BJ (cell line): ENCODE measurements at regions not wholly inside any gene's neighbourhood (a gene's known extent, or its start where the extent isn't known, plus 50 kb on each side); places are given as distances from the start of the nearest gene placed in this dataset.
"Not testable (repeated sequence)": the region's sequence is repeated elsewhere in the genome, so short reads cannot be mapped to it uniquely, and the experiment has no call there.

Experiments used
- CTCF ChIA-PET: fragments of 350-600 bp; formaldehyde crosslinking; extraction: SDS; loops from one replicate; lab custom pipeline; 2021; ENCODE audit warnings: antibody characterized with exemption, inconsistent platforms; lab: Yijun Ruan, JAX
- POLR2A ChIA-PET: fragments of 300-600 bp; sonication (Branson Sonifier 250); formaldehyde crosslinking; extraction: SDS; loops from one replicate; lab custom pipeline; 2021; ENCODE audit warnings: antibody characterized with exemption; lab: Charles Lee
- DNase-seq: peaks from one replicate; pipeline ENCODE4 v3.0.0-alpha.2; 2011; ENCODE audit warnings: low read depth
- H3K27me3 ChIP-seq: 2 replicates; pipeline ENCODE4 v1.6.0; 2011; ENCODE audit warnings: low read length; ENCODE audit not compliant: control insufficient read depth, insufficient read depth
- H3K36me3 ChIP-seq: 2 replicates; pipeline ENCODE4 v1.5.1; 2011; ENCODE audit warnings: low read length; ENCODE audit not compliant: control insufficient read depth, insufficient read depth
- H3K4me3 ChIP-seq: 2 replicates; pipeline ENCODE4 v1.5.1; 2011; ENCODE audit warnings: low read depth, mild to moderate bottlenecking, control low read depth, low read length
- TF ChIP-seq, protein P1 (sequence below): IDR thresholded peaks from 2 replicates; pipeline ENCODE4 v1.5.1; 2011; ENCODE audit warnings: low read depth, mild to moderate bottlenecking, control low read depth, inconsistent platforms, low read length, moderate library complexity; ENCODE audit not compliant: insufficient read depth

GRCh38 chr6:79374308-79374707 is 139.8 kb upstream of the HMGN3 start:
- Histone ChIP-seq H3K4me3 (no peak overlapping the region), H3K36me3 (no peaks in the 10 kb centered on the region), H3K27me3 (no peaks in the 10 kb centered on the region)
- CTCF ChIA-PET: no interaction called here
- no peak for DNase-seq
- POLR2A ChIA-PET: no interaction called here
- TF ChIP-seq, protein P1, sequence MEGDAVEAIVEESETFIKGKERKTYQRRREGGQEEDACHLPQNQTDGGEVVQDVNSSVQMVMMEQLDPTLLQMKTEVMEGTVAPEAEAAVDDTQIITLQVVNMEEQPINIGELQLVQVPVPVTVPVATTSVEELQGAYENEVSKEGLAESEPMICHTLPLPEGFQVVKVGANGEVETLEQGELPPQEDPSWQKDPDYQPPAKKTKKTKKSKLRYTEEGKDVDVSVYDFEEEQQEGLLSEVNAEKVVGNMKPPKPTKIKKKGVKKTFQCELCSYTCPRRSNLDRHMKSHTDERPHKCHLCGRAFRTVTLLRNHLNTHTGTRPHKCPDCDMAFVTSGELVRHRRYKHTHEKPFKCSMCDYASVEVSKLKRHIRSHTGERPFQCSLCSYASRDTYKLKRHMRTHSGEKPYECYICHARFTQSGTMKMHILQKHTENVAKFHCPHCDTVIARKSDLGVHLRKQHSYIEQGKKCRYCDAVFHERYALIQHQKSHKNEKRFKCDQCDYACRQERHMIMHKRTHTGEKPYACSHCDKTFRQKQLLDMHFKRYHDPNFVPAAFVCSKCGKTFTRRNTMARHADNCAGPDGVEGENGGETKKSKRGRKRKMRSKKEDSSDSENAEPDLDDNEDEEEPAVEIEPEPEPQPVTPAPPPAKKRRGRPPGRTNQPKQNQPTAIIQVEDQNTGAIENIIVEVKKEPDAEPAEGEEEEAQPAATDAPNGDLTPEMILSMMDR: no peak

DNA sequence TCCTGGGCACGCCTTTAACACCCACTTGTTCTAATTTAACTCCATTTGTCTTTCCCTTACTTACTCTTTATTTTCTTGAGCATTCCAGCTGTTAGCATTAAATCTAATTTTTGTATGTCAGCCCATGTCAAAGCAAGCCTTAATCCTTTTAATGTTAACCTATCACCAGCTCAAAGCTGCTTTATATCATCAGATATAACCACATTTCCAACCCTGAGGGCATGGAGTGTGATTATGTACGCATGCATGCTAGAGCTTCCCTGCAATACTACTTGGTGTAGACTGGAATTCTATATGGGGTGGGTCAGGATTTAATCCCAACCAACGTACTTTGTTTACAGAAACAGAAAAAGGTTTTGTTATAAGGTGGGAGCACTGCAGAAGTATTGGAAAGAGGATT is 139.4 kb upstream of the HMGN3 start:
- Histone ChIP-seq H3K36me3 (no peaks in the 10 kb centered on the region), H3K4me3 (no peak overlapping the region), H3K27me3 (no peaks in the 10 kb centered on the region)
- TF ChIP-seq, protein P1: no peak
- ChIA-PET POLR2A (no interaction called here), CTCF (interaction anchor here (0.8 kb wide), 1 partner anchor 17 kb away, joined by 4 read pairs; no protein-coding TSS in a partner anchor)
- no peak for DNase-seq

- CTCF ChIA-PET: interaction anchor here (0.8 kb wide), 1 partner anchor 18 kb away, joined by 4 read pairs; no protein-coding TSS in a partner anchor
- POLR2A ChIA-PET: no interaction called here
- TF ChIP-seq, protein P1: no peak
These were observed 138.8 kb upstream of the HMGN3 start for GRCh38 chr6:79373246-79373645.

DNA sequence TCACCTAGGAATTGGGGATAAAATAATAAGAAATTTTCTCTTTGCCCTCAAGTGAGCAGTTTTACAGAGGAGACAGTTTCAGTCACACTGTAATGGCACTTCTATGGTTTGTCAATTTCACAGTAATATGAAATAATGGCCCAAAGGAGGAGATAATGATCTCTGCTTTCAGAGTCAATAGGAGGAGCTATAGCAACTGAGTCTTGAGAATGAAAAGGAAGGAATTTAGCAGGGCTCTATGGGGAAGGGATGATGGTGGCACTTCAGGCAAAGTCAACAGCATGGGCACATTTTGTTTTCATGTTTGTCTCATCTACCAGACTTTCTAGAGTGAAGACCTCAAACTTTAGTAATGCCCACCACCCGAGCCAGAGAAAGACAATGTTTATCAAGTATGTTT is 138.3 kb upstream of the HMGN3 start:
- DNase-seq: no peak
- CTCF ChIA-PET: no interaction called here
- Histone ChIP-seq H3K27me3 (no peaks in the 10 kb centered on the region), H3K36me3 (no peaks in the 10 kb centered on the region), H3K4me3 (no peak overlapping the region)
- POLR2A ChIA-PET: no interaction called here
- TF ChIP-seq, protein P1: no peak

More at GRCh38 chr6:79373246-79373645, 138.8 kb upstream of the HMGN3 start:
- Histone ChIP-seq H3K27me3 (no peaks in the 10 kb centered on the region), H3K36me3 (no peaks in the 10 kb centered on the region), H3K4me3 (no peak overlapping the region)
- DNase-seq: no peak

DNA sequence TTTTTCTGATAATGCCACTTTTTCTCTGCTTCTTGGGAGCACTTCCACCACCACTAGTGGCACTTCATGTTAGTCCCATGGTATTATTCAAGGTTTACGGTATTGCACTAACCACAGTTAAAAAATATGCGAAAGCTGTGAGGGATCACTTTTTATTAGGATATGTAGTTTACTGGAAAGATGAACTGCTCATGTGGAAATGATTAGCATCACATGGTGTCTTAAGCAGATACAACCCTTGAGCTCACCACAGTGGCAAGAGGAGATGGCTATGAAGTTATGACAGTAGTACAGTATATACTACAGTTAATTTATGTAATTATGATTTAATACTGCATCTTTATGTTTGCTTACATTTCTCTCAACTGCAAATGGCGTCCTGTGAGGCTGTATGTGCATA is 134.5 kb upstream of the HMGN3 start:
- Histone ChIP-seq H3K4me3 (no peak overlapping the region), H3K27me3 (no peaks in the 10 kb centered on the region), H3K36me3 (no peaks in the 10 kb centered on the region)
- no peak for DNase-seq
- TF ChIP-seq, protein P1: no peak
- POLR2A ChIA-PET: no interaction called here
- CTCF ChIA-PET: no interaction called here

DNA sequence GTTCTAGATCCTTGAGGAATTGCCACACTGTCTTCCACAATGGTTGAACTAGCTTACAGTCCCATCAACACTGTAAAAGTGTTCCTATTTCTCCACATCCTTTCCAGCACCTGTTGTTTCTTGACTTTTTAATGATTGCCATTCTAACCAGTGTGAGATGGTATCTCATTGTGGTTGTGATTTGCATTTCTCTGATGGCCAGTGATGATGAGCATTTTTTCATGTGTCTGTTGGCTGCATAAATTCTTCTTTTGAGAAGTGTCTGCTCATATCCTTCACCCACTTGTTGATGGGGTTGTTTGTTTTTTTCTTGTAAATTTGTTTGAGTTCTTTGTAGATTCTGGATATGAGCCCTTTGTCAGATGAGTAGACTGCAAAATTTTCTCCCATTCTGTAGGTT is 129.0 kb upstream of the HMGN3 start:
- CTCF ChIA-PET, POLR2A ChIA-PET, H3K4me3 ChIP-seq, H3K27me3 ChIP-seq, H3K36me3 ChIP-seq, DNase-seq: not testable (repeated sequence)

DNA sequence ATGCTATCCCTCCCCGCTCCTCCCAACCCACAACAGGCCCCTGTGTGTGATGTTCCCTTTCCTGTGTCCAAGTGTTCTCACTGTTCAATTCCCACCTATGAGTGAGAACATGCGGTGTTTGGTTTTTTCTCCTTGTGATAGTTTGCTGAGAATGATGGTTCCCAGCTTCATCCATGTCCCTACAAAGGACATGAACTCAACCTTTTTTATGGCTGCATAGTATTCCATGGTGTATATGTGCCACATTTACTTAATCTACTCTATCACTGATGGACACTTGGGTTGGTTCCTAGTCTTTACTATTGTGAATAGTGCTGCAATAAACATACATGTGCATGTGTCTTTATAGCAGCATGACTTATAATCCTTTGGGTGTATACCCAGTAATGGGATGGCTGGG is 126.6 kb upstream of the HMGN3 start:
- POLR2A ChIA-PET, CTCF ChIA-PET, H3K4me3 ChIP-seq, H3K36me3 ChIP-seq, DNase-seq, H3K27me3 ChIP-seq: not testable (repeated sequence)
